Right lobe of liver (tissue), 6 donors: ENCODE measurements at regions not wholly inside any gene's neighbourhood (a gene's known extent, or its start where the extent isn't known, plus 50 kb on each side); places are given as distances from the start of the nearest gene placed in this dataset.
"Not testable (repeated sequence)": the region's sequence is repeated elsewhere in the genome, so short reads cannot be mapped to it uniquely, and the experiment has no call there.

Experiments used
- ATAC-seq, 4 donors: fragments of 200-7000 bp; cut with Tn5 transposase; one replicate each; pipeline ENCODE4 v1.9.1; 2020; ENCODE audit warnings: mild to moderate bottlenecking in 4 of 4, moderate library complexity in 4 of 4
- DNase-seq, 3 donors: peaks; one replicate each; pipeline ENCODE4 v3.0.0-alpha.2; 2020
- H3K27ac ChIP-seq, 3 donors: fragments of 200-600 bp; one replicate each; pipeline ENCODE4 v1.8.0; 2022
- H3K27me3 ChIP-seq, 2 donors: fragments of 200-600 bp; one replicate each; pipeline ENCODE4 v1.8.0; 2022
- H3K36me3 ChIP-seq, 4 donors: fragments of 200-600 bp; sonication (generic) in 1 of 4; one replicate each; pipeline versions ENCODE4 v1.5.1 to v1.8.0; 2017 to 2022; ENCODE audit warnings: control low read depth in 1 of 4
- H3K4me1 ChIP-seq, 4 donors: fragments of 200-600 bp; sonication (generic) in 1 of 4; one replicate each; pipeline versions ENCODE4 v1.5.1 to v1.8.0; 2017 to 2022; ENCODE audit warnings: control low read depth in 1 of 4
- H3K4me3 ChIP-seq, 3 donors: fragments of 200-600 bp; one replicate each; pipeline ENCODE4 v1.8.0; 2022
- H3K9me3 ChIP-seq, 4 donors: fragments of 200-600 bp; sonication (generic) in 1 of 4; one replicate each; pipeline versions ENCODE4 v1.5.1 to v1.8.0; 2017 to 2022; ENCODE audit warnings: control low read depth in 1 of 4
- POLR2A ChIP-seq: fragments of 450-650 bp; IDR thresholded peaks from one replicate; pipeline ENCODE4 v1.6.1; 2017; ENCODE audit warnings: antibody characterized with exemption, mild to moderate bottlenecking
- WGBS: methylation state at CpG from one replicate; pipeline ENCODE4 v1.1.6; 2018; ENCODE audit warnings: low coverage, low lambda C conversion rate; ENCODE audit not compliant: insufficient coverage; ENCODE audit errors: missing lambda C conversion rate; 5-methylcytosine and 5-hydroxymethylcytosine counted together
- intact Hi-C, 2 donors: fragments of 100-400 bp; cut with DNase I; formaldehyde crosslinking; loops; one replicate each; pipeline versions ENCODE4 v1.11.2 to v1.14.1; 2022
- TF ChIP-seq, protein P1 (sequence below), 4 donors: fragments of 200-600 bp in 3 of 4; fragments of 450-650 bp in 1 of 4; IDR thresholded peaks; one replicate each; pipeline versions ENCODE4 v1.5.1 to v1.8.0; 2016 to 2022; ENCODE audit warnings: antibody characterized with exemption in 4 of 4, mild to moderate bottlenecking in 2 of 4
- donor health status: DM: no; HTN: yes; CAD: no.
- donor health status: DM: no; HTN: no; CAD: no.
- donor health status: DM: no; HTN: no; CAD: no.
- donor health status: DM: no; HTN: yes; CAD: no.
- donor health status: DM: no; HTN: yes; CAD: no.

- no peaks in the 10 kb centered on the region for H3K9me3 ChIP-seq
- no peaks in the 10 kb centered on the region for H3K27me3 ChIP-seq
- ATAC-seq (no peak), DNase-seq (no peak)
- TF ChIP-seq, protein P1, sequence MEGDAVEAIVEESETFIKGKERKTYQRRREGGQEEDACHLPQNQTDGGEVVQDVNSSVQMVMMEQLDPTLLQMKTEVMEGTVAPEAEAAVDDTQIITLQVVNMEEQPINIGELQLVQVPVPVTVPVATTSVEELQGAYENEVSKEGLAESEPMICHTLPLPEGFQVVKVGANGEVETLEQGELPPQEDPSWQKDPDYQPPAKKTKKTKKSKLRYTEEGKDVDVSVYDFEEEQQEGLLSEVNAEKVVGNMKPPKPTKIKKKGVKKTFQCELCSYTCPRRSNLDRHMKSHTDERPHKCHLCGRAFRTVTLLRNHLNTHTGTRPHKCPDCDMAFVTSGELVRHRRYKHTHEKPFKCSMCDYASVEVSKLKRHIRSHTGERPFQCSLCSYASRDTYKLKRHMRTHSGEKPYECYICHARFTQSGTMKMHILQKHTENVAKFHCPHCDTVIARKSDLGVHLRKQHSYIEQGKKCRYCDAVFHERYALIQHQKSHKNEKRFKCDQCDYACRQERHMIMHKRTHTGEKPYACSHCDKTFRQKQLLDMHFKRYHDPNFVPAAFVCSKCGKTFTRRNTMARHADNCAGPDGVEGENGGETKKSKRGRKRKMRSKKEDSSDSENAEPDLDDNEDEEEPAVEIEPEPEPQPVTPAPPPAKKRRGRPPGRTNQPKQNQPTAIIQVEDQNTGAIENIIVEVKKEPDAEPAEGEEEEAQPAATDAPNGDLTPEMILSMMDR (IDR thresholded peaks at IDR 0.05) = no peak
- TF ChIP-seq POLR2A = no peak
- WGBS = 8% methylated on average over 1 of the region's 1 CpG
- no peaks in the 10 kb centered on the region for H3K36me3 ChIP-seq
- H3K27ac ChIP-seq = no peak overlapping the region
- intact Hi-C loops = no loop called here
- no peaks in the 10 kb centered on the region for H3K4me1 ChIP-seq
- H3K4me3 ChIP-seq = no peak overlapping the region
Measured at GRCh38 chr13:34179481-34179880, 361.5 kb downstream of the RFC3 start.

GRCh38 chr13:34179927-34180326 lies 362.0 kb downstream of the RFC3 start:
- no peak overlapping the region for H3K27ac ChIP-seq

GRCh38 chr13:34181256-34181655 lies 363.3 kb downstream of the RFC3 start:
- H3K27me3 ChIP-seq, H3K4me3 ChIP-seq, intact Hi-C loops, H3K9me3 ChIP-seq, H3K36me3 ChIP-seq, ATAC-seq, DNase-seq, H3K27ac ChIP-seq, H3K4me1 ChIP-seq: not testable (repeated sequence)
- 96% methylated on average over 8 of the region's 16 CpGs for WGBS

More at GRCh38 chr13:34179927-34180326, 362.0 kb downstream of the RFC3 start:
- Histone ChIP-seq H3K27me3 (no peaks in the 10 kb centered on the region), H3K36me3 (no peaks in the 10 kb centered on the region), H3K9me3 (no peaks in the 10 kb centered on the region), H3K4me3 (no peak overlapping the region), H3K4me1 (no peaks in the 10 kb centered on the region)
- ATAC-seq = no peak
- 67% methylated on average over 2 of the region's 2 CpGs for WGBS
- intact Hi-C loops = no loop called here
- no peak for TF ChIP-seq POLR2A
- TF ChIP-seq, protein P1 (IDR thresholded peaks at IDR 0.05) = no peak
- DNase-seq = no peak

DNA sequence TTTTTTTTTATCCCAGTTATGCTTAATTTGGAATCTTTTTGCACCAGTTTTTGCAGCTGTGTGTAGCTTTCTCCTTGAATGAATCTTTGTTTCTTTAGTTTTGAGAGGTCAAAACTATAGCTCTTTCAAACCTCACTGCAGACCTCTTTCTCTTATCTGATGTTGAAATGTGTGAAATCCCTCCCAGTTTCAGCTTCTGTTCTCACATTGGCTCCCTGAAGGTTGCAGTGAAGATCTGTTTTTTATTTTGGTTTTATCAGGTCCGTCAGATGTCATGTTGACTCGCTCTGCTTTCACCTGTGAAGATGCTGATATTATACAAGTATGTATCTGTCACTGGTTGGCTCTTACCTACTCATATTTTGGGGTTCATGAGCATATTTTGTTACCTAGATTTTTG lies 372.0 kb downstream of the RFC3 start:
- no peak for ATAC-seq
- intact Hi-C loops = no loop called here

DNA sequence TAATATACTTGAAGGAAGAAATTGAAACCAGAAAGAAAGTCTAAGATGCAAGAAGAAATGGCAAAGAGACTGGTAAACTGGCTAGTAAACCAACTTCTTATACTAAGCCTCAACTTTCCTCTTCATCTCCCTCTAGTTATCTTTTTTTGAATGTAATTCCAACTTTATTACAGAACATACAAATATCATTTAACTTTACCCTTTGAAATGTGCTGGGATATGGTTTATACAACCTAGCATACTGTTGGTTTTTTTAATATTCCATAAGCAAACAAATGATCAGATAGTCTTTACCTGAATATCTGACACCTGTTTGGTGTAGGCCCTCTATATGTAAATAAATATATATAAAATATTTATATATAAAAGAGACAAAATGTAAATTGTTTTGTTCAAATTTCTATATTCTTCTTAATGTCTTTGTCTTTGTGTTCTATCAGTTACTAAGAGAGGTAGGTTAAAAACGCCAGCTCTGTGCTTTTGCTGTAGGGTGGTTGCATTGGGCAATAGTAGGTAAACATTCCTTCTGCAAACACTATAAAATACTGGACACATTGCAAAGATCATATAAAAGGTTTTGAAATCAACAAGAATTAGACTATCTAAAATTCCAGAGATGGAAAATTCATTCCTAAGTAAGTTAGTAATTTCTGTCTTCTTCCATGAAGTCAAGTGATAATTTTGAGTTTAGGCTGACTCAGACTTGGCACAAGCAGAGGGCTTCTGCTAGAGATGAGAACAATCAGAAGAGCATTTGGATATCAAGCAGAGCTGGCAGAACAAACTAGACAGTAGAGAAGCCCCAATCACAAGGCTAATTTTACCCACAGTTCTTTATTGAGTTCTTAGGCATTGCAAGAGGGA lies 383.3 kb downstream of the RFC3 start:
- 36% methylated on average over 1 of the region's 1 CpG for WGBS
- H3K27ac ChIP-seq = no peak overlapping the region
- H3K9me3 ChIP-seq = no peaks in the 10 kb centered on the region
- no peaks in the 10 kb centered on the region for H3K36me3 ChIP-seq
- intact Hi-C loops = no loop called here
- H3K27me3 ChIP-seq = no peaks in the 10 kb centered on the region
- TF ChIP-seq POLR2A = no peak
- TF ChIP-seq, protein P1 (IDR thresholded peaks at IDR 0.05) = no peak
- peaks cover 0 to 13% (median 5%) of the 10 kb centered on the region in 4 donors for H3K4me1 ChIP-seq
- ATAC-seq (peak; percentile 77 to 97 (median 94)), DNase-seq (no peak)
- H3K4me3 ChIP-seq = no peak overlapping the region

More for the DNA sequence above, 372.0 kb downstream of the RFC3 start:
- DNase-seq = no peak
- no peak for TF ChIP-seq POLR2A
- TF ChIP-seq, protein P1 (IDR thresholded peaks at IDR 0.05) = no peak
- H3K9me3 ChIP-seq = no peaks in the 10 kb centered on the region
- H3K27ac ChIP-seq = no peak overlapping the region
- H3K36me3 ChIP-seq = no peaks in the 10 kb centered on the region
- 52% methylated on average over 2 of the region's 2 CpGs for WGBS
- H3K4me3 ChIP-seq = no peak overlapping the region
- H3K27me3 ChIP-seq = no peaks in the 10 kb centered on the region
- H3K4me1 ChIP-seq = no peaks in the 10 kb centered on the region
